WTC11 (cell line): ENCODE measurements at regions not wholly inside any gene's neighbourhood (a gene's known extent, or its start where the extent isn't known, plus 50 kb on each side); places are given as distances from the start of the nearest gene placed in this dataset.

ENCODE experiments used
- MYBL2 ChIP-seq: sonication (generic); formaldehyde crosslinking; IDR thresholded peaks from 2 replicates; pipeline ENCODE4 v1.8.1; 2023; ENCODE audit warnings: mild to moderate bottlenecking, moderate library complexity, missing genetic modification reagents
- NR3C1 ChIP-seq: sonication (generic); formaldehyde crosslinking; conservative IDR thresholded peaks from 2 replicates; pipeline ENCODE4 v1.8.1; 2023; ENCODE audit warnings: low read depth, mild to moderate bottlenecking, missing genetic modification reagents
- TF ChIP-seq, protein P1 (sequence below): sonication (generic); formaldehyde crosslinking; IDR thresholded peaks from 2 replicates; pipeline ENCODE4 v1.8.1; 2022; ENCODE audit warnings: low read depth, missing genetic modification reagents, borderline replicate concordance

DNA sequence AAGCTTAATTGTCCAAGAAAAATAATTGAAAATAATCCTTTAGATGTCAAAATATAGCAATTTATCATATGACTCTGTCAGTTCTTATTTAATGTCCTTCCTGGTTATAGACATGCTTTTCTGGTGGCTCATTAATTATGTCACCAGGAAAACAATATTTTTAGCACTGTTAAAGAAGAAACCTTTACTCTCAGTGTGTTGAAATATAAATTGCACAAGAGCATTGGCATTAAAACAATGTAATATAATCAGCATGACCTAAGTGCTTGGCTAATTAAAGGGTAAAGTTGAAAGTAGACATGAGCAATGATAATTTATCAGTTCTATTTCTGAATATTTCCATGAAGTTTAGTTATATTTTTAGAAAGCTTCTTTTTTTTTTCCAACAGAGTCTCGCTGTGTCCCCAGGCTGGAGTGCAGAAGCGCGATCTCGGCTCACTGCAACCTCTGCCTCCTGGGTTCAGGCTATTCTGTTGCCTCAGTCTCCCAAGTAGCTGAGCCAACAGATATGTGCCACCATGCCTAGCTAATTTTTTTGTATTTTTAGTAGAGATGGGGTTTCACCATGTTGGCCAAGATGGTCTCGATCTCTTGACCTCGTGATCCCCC lies 232.3 kb downstream of the JRKL start:
- TF ChIP-seq NR3C1 (CRISPR knock-in tag): no peak
- TF ChIP-seq, protein P1, sequence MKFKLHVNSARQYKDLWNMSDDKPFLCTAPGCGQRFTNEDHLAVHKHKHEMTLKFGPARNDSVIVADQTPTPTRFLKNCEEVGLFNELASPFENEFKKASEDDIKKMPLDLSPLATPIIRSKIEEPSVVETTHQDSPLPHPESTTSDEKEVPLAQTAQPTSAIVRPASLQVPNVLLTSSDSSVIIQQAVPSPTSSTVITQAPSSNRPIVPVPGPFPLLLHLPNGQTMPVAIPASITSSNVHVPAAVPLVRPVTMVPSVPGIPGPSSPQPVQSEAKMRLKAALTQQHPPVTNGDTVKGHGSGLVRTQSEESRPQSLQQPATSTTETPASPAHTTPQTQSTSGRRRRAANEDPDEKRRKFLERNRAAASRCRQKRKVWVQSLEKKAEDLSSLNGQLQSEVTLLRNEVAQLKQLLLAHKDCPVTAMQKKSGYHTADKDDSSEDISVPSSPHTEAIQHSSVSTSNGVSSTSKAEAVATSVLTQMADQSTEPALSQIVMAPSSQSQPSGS (CRISPR knock-in tag): no peak
- TF ChIP-seq MYBL2 (CRISPR knock-in tag): no peak
